Natural killer cell (primary cell): ENCODE measurements at regions not wholly inside any gene's neighbourhood (a gene's known extent, or its start where the extent isn't known, plus 50 kb on each side); places are given as distances from the start of the nearest gene placed in this dataset.

Experiments
- ATAC-seq, 3 donors: fragments of 150-1000 bp in 2 of 3; fragments of 200-7000 bp in 1 of 3; cut with Tn5 transposase; 1 replicate in 1 of 3; 2 replicates in 2 of 3; pipeline ENCODE4 v1.10.0; 2021; ENCODE audit warnings: mild to moderate bottlenecking in 2 of 3, moderate library complexity in 2 of 3
- DNase-seq, 2 donors: peaks; one replicate each; pipeline versions ENCODE4 v3.0.0 to v3.0.0-alpha.2; 2013 to 2021; ENCODE audit warnings: mixed read lengths in 1 of 2
- H3K27ac ChIP-seq: one replicate; pipeline ENCODE4 v1.5.1; 2013; ENCODE audit warnings: mild to moderate bottlenecking, low read length
- H3K27me3 ChIP-seq: one replicate; pipeline ENCODE4 v1.6.1; 2013; ENCODE audit warnings: low read length; ENCODE audit not compliant: control insufficient read depth, insufficient read depth
- H3K36me3 ChIP-seq: one replicate; pipeline ENCODE4 v1.6.1; 2013; ENCODE audit warnings: low read length; ENCODE audit not compliant: control insufficient read depth, insufficient read depth
- H3K4me1 ChIP-seq: one replicate; pipeline ENCODE4 v1.6.1; 2013; ENCODE audit warnings: low read length; ENCODE audit not compliant: control insufficient read depth, insufficient read depth
- H3K4me3 ChIP-seq: one replicate; pipeline ENCODE4 v1.5.1; 2013; ENCODE audit warnings: low read length
- H3K9me3 ChIP-seq: one replicate; pipeline ENCODE4 v1.6.1; 2013; ENCODE audit warnings: low read length; ENCODE audit not compliant: control insufficient read depth, insufficient read depth
- H3K27ac Mint-ChIP-seq, 2 donors: one replicate each; pipeline ENCODE4 v1.8.0; 2022; ENCODE audit warnings: mild to moderate bottlenecking in 2 of 2, mixed read lengths in 2 of 2, moderate library complexity in 1 of 2
- H3K27me3 Mint-ChIP-seq, 2 donors: one replicate each; pipeline ENCODE4 v1.8.0; 2022; ENCODE audit warnings: low read depth in 2 of 2, mixed read lengths in 2 of 2
- H3K36me3 Mint-ChIP-seq: one replicate; pipeline ENCODE4 v1.8.0; 2022; ENCODE audit warnings: mixed read lengths
- H3K4me1 Mint-ChIP-seq, 2 donors: one replicate each; pipeline ENCODE4 v1.8.0; 2022; ENCODE audit warnings: mixed read lengths in 2 of 2
- H3K4me3 Mint-ChIP-seq: one replicate; pipeline ENCODE4 v1.8.0; 2022; ENCODE audit warnings: mild to moderate bottlenecking, moderate library complexity, mixed read lengths
- H3K9me3 Mint-ChIP-seq, 2 donors: one replicate each; pipeline ENCODE4 v1.8.0; 2022; ENCODE audit warnings: mixed read lengths in 2 of 2
- CTCF ChIP-seq: fragments of 200-600 bp; IDR thresholded peaks from one replicate; pipeline ENCODE4 v1.8.0; 2022; ENCODE audit warnings: antibody characterized with exemption
- WGBS: methylation state at CpG from one replicate; pipeline ENCODE4 v1.1.7; 2013; ENCODE audit warnings: missing lambda C conversion rate; ENCODE audit not compliant: insufficient coverage; 5-methylcytosine and 5-hydroxymethylcytosine counted together
- intact Hi-C: fragments of 100-400 bp; cut with micrococcal nuclease; formaldehyde crosslinking; loops from one replicate; pipeline ENCODE4 v1.14.2; 2022

DNA sequence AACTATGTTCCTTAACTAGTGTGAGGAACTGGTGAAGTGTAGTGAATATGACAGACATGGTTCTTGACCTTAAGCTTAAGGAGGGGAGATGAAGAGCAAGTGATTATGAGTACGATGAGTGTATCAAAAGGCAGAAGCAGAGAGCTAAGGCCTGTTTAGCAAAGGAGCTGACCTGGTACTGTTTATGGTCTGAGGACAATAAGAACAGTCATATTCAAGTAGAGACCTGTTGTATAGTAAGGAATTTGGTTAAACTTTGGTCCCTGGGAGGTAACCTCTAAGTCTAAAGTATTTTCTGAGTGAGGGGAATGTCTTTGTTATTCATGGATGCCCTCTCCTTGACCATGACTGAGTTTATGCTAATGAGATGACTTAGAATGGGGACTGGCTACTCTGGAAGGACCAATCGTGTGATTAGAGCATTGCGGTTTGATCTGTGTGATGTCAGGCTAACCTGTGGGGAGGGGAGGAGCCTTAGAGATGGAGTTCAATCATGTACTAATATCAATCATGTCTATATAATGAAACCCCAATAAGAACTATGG lies 389.3 kb downstream of the BMP4 start:
- Mint-ChIP-seq H3K27ac (no peak overlapping the region), H3K9me3 (peaks cover 9 to 17% of the 10 kb centered on the region in 2 donors), H3K27me3 (peaks cover 0 to 12% of the 10 kb centered on the region in 2 donors), H3K4me1 (no peaks in the 10 kb centered on the region), H3K36me3 (peaks cover 5% of the 10 kb centered on the region), H3K4me3 (no peak overlapping the region)
- no peak overlapping the region for H3K27ac ChIP-seq
- H3K9me3 ChIP-seq = no peaks in the 10 kb centered on the region
- ATAC-seq (no peak), DNase-seq (no peak)
- 89% methylated on average over 2 of the region's 3 CpGs for WGBS
- no peak for TF ChIP-seq CTCF
- H3K4me3 ChIP-seq = no peak overlapping the region
- no peaks in the 10 kb centered on the region for H3K4me1 ChIP-seq
- intact Hi-C loops = no loop called here
- no peaks in the 10 kb centered on the region for H3K36me3 ChIP-seq
- H3K27me3 ChIP-seq = no peaks in the 10 kb centered on the region

- ATAC-seq (no peak), DNase-seq (no peak)
- H3K4me1 ChIP-seq = no peaks in the 10 kb centered on the region
- no peak overlapping the region for H3K4me3 Mint-ChIP-seq
- H3K27me3 Mint-ChIP-seq = no peaks in the 10 kb centered on the region
- 50% methylated on average over 1 of the region's 1 CpG for WGBS
- no peak overlapping the region for H3K27ac ChIP-seq
- peaks cover 13 to 17% of the 10 kb centered on the region in 2 donors for H3K9me3 Mint-ChIP-seq
- no peaks in the 10 kb centered on the region for H3K36me3 ChIP-seq
- H3K27ac Mint-ChIP-seq = no peak overlapping the region
- no peaks in the 10 kb centered on the region for H3K27me3 ChIP-seq
- peaks cover 11% of the 10 kb centered on the region for H3K36me3 Mint-ChIP-seq
- intact Hi-C loops = no loop called here
- H3K9me3 ChIP-seq = no peaks in the 10 kb centered on the region
- no peak overlapping the region for H3K4me3 ChIP-seq
- no peaks in the 10 kb centered on the region for H3K4me1 Mint-ChIP-seq
- TF ChIP-seq CTCF = no peak
Observed at GRCh38 chr14:53564870-53565269, 391.8 kb downstream of the BMP4 start.

DNA sequence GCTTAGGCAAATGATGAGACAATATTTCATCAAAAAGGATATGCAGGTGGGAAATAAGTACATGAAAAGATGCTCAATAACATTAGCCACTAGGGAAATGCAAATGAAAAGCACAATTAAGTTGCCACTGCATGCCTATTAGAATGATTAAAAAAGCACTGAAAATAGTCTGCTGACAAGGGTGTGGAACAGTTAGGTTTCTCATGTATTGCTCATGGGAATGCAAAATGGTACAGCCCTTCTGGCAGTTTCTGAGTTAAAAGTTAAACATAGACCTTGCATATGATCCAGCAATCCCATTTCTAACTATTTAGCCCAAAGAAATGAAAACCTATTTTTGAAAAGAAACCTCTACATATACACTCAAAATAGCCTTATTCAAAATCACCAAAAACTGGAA lies 393.0 kb downstream of the BMP4 start:
- Mint-ChIP-seq H3K27ac (no peak overlapping the region), H3K4me1 (no peaks in the 10 kb centered on the region), H3K4me3 (no peak overlapping the region), H3K27me3 (no peaks in the 10 kb centered on the region), H3K36me3 (peaks cover 11% of the 10 kb centered on the region), H3K9me3 (peaks cover 13 to 17% of the 10 kb centered on the region in 2 donors)
- no peak for TF ChIP-seq CTCF
- H3K27me3 ChIP-seq = no peaks in the 10 kb centered on the region
- no peak overlapping the region for H3K27ac ChIP-seq
- no peaks in the 10 kb centered on the region for H3K4me1 ChIP-seq
- ATAC-seq (no peak), DNase-seq (no peak)
- H3K9me3 ChIP-seq = peaks cover 3% of the 10 kb centered on the region
- H3K36me3 ChIP-seq = no peaks in the 10 kb centered on the region
- intact Hi-C loops = no loop called here
- no peak overlapping the region for H3K4me3 ChIP-seq

DNA sequence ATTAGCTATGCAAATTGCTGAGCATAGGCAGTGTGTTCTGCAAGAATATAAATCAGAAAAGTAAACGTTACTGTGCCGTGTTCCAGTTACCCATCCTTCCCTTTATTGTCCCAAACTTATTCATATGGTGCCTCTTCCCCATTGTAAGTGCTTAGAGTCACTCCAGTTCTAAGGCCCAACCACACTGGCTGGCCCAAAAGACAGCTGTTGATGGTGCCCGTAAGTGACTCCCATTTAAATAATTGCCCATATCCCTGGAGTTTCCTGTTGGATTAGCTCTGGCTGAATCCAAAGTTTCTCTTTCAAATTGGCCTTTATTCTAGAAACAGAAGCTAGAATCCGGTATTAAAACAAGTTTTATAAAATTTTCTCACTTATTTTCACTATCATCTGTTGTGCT lies 400.1 kb upstream of the DDHD1 start:
- no peak overlapping the region for H3K27ac ChIP-seq
- H3K4me3 ChIP-seq = no peak overlapping the region
- no peak overlapping the region for H3K4me3 Mint-ChIP-seq
- no peaks in the 10 kb centered on the region for H3K9me3 ChIP-seq
- intact Hi-C loops = no loop called here
- no peaks in the 10 kb centered on the region for H3K36me3 Mint-ChIP-seq
- no peak for TF ChIP-seq CTCF
- H3K4me1 Mint-ChIP-seq = no peaks in the 10 kb centered on the region
- peaks cover 4 to 7% of the 10 kb centered on the region in 2 donors for H3K9me3 Mint-ChIP-seq
- H3K4me1 ChIP-seq = no peaks in the 10 kb centered on the region
- ATAC-seq (no peak), DNase-seq (no peak)
- H3K36me3 ChIP-seq = no peaks in the 10 kb centered on the region
- 91% methylated on average over 3 of the region's 4 CpGs for WGBS
- no peak overlapping the region for H3K27ac Mint-ChIP-seq
- H3K27me3 Mint-ChIP-seq = no peaks in the 10 kb centered on the region
- H3K27me3 ChIP-seq = no peaks in the 10 kb centered on the region
